DOHH2 (cell line): ENCODE measurements at regions not wholly inside any gene's neighbourhood (a gene's known extent, or its start where the extent isn't known, plus 50 kb on each side); places are given as distances from the start of the nearest gene placed in this dataset.

Experiments
- H3F3A ChIP-seq: fragments of 200-600 bp; sonication (generic), shearing (Covaris generic); 2 replicates; pipeline ENCODE4 v1.6.0; 2016; ENCODE audit warnings: antibody characterized with exemption, mild to moderate bottlenecking; ENCODE audit not compliant: control insufficient read depth, insufficient read depth
- H3K27ac ChIP-seq: fragments of 200-600 bp; sonication (generic); 2 replicates; pipeline ENCODE4 v1.5.1; 2014; ENCODE audit warnings: low read depth, mild to moderate bottlenecking, low read length, moderate library complexity
- H3K27me3 ChIP-seq: fragments of 200-600 bp; sonication (generic); 2 replicates; pipeline ENCODE4 v1.6.1; 2014; ENCODE audit warnings: mild to moderate bottlenecking, low read length, mixed read lengths; ENCODE audit not compliant: control insufficient read depth
- H3K36me3 ChIP-seq: fragments of 200-600 bp; sonication (generic); 2 replicates; pipeline ENCODE4 v1.6.1; 2014; ENCODE audit warnings: mild to moderate bottlenecking, low read length, moderate library complexity, mixed read lengths; ENCODE audit not compliant: control insufficient read depth
- H3K4me1 ChIP-seq: fragments of 200-600 bp; sonication (generic); 2 replicates; pipeline ENCODE4 v1.6.1; 2014; ENCODE audit warnings: mild to moderate bottlenecking, low read length, mixed read lengths; ENCODE audit not compliant: control insufficient read depth
- H3K4me2 ChIP-seq: fragments of 200-600 bp; sonication (generic); 2 replicates; pipeline ENCODE4 v1.6.0; 2014; ENCODE audit warnings: mild to moderate bottlenecking, low read length, moderate library complexity
- H3K4me3 ChIP-seq: fragments of 200-600 bp; sonication (generic); 2 replicates; pipeline ENCODE4 v1.5.1; 2014; ENCODE audit warnings: mild to moderate bottlenecking, low read length, mixed read lengths
- H3K79me2 ChIP-seq: fragments of 200-600 bp; sonication (generic); 2 replicates; pipeline ENCODE4 v1.6.1; 2014; ENCODE audit warnings: mild to moderate bottlenecking, low read length, mixed read lengths; ENCODE audit not compliant: control insufficient read depth
- H3K9me2 ChIP-seq: fragments of 200-600 bp; sonication (generic); replicated peaks from 2 replicates; pipeline ENCODE4 v1.6.1; 2014; ENCODE audit warnings: mild to moderate bottlenecking, low read length, mixed read lengths; ENCODE audit not compliant: control insufficient read depth
- H3K9me3 ChIP-seq: fragments of 200-600 bp; sonication (generic); 2 replicates; pipeline ENCODE4 v1.6.1; 2014; ENCODE audit warnings: antibody characterized with exemption, low read length, mixed read lengths; ENCODE audit not compliant: control insufficient read depth, insufficient read depth
- H4K20me1 ChIP-seq: fragments of 200-600 bp; sonication (generic); 2 replicates; pipeline ENCODE4 v1.6.0; 2014; ENCODE audit warnings: low read depth, mild to moderate bottlenecking, antibody characterized with exemption, low read length, moderate library complexity; ENCODE audit not compliant: control insufficient read depth, insufficient read depth
- EZH2phosphoT487 ChIP-seq: fragments of 200-600 bp; sonication (generic); IDR thresholded peaks from 2 replicates; pipeline ENCODE4 v1.6.1; 2017; ENCODE audit warnings: borderline replicate concordance, mild to moderate bottlenecking, antibody characterized with exemption, low read length, moderate library complexity, mixed read lengths
- TF ChIP-seq, protein P1 (sequence below): fragments of 200-600 bp; sonication (generic); IDR thresholded peaks from one replicate; pipeline ENCODE4 v1.5.1; 2014; ENCODE audit warnings: antibody characterized with exemption, mild to moderate bottlenecking, low read depth, low read length; ENCODE audit not compliant: poor library complexity, severe bottlenecking

DNA sequence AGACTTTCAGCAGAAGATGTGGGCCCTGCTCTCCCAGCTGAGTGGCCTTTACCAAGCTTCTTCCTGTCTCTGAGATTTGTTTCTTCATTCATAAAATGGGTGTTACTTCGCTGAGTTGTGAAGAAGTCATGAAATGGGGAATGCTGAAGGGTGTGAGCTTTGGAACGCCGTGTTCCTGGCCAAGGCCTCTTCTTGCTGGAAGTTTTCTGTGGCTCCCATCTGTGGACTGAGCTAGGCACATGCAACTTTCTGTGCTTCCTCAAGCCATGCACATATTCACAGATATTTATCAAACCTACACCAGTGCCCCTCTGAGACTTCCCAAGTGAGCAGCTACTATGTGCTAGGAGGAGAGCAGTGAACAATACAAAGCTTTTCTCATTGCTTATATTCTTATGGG is 106.3 kb upstream of the JUN start:
- H3K9me2 ChIP-seq: no peaks in the 10 kb centered on the region
- H3K27ac ChIP-seq: no peak overlapping the region
- no peaks in the 10 kb centered on the region for H3K9me3 ChIP-seq
- peaks cover 3% of the 10 kb centered on the region for H3K27me3 ChIP-seq
- no peak overlapping the region for H3K4me2 ChIP-seq
- no peaks in the 10 kb centered on the region for H3F3A ChIP-seq
- no peaks in the 10 kb centered on the region for H3K4me1 ChIP-seq
- no peaks in the 10 kb centered on the region for H3K36me3 ChIP-seq
- no peaks in the 10 kb centered on the region for H3K79me2 ChIP-seq
- TF ChIP-seq, protein P1, sequence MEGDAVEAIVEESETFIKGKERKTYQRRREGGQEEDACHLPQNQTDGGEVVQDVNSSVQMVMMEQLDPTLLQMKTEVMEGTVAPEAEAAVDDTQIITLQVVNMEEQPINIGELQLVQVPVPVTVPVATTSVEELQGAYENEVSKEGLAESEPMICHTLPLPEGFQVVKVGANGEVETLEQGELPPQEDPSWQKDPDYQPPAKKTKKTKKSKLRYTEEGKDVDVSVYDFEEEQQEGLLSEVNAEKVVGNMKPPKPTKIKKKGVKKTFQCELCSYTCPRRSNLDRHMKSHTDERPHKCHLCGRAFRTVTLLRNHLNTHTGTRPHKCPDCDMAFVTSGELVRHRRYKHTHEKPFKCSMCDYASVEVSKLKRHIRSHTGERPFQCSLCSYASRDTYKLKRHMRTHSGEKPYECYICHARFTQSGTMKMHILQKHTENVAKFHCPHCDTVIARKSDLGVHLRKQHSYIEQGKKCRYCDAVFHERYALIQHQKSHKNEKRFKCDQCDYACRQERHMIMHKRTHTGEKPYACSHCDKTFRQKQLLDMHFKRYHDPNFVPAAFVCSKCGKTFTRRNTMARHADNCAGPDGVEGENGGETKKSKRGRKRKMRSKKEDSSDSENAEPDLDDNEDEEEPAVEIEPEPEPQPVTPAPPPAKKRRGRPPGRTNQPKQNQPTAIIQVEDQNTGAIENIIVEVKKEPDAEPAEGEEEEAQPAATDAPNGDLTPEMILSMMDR: no peak
- no peak for TF ChIP-seq EZH2phosphoT487
- H3K4me3 ChIP-seq: no peak overlapping the region
- H4K20me1 ChIP-seq: no peaks in the 10 kb centered on the region

DNA sequence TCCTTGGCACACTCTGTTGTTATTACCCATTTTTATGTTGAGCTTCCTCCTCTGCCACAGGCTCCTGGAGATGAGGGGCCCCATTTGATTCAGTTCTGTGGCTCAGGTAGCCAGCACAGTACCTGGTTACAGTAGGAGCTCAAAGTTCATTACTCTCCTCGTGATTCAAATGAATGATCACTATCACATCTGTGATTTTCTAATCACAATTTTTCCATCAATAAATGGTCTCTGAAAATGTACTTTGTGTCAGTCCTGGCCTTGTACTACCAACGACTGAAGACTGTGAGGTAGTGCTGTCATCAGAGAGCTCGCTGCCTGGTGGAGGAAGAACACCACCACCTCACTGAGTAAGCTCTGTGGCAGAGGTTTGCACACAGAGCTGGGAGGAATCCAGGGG is 106.8 kb upstream of the JUN start:
- no peak overlapping the region for H3K4me2 ChIP-seq
- H3K4me1 ChIP-seq: no peaks in the 10 kb centered on the region
- no peak overlapping the region for H3K4me3 ChIP-seq
- H3K79me2 ChIP-seq: no peaks in the 10 kb centered on the region
- no peaks in the 10 kb centered on the region for H4K20me1 ChIP-seq
- no peaks in the 10 kb centered on the region for H3K9me3 ChIP-seq
- H3K9me2 ChIP-seq: no peaks in the 10 kb centered on the region
- H3K27ac ChIP-seq: no peak overlapping the region
- H3K27me3 ChIP-seq: no peaks in the 10 kb centered on the region
- TF ChIP-seq, protein P1: no peak
- TF ChIP-seq EZH2phosphoT487: no peak
- H3K36me3 ChIP-seq: no peaks in the 10 kb centered on the region
- H3F3A ChIP-seq: no peaks in the 10 kb centered on the region

DNA sequence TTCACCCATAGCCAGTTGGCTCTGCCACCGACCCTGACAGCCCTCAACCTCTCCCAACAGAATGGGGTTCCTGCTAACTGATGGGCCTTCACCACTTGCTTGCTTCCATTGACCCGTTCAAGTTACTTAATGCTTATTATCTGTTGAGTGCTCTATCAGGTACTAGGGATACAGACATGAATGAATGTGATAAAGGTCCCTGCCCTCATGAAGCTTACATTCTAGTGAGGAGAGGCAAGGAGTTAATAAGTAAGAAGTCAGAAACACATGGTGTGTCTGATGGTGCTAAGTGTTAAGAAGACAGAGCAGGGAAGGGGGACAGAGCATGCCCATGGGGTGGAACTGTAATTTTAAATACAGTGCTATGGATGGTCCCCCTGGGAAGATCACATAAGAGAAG is 107.5 kb upstream of the JUN start:
- Histone ChIP-seq H3K27ac (no peak overlapping the region), H3K4me3 (no peak overlapping the region), H3K4me1 (no peaks in the 10 kb centered on the region), H3K4me2 (no peak overlapping the region), H3K9me2 (no peaks in the 10 kb centered on the region), H3K9me3 (no peaks in the 10 kb centered on the region), H3K79me2 (no peaks in the 10 kb centered on the region), H3K36me3 (no peaks in the 10 kb centered on the region), H4K20me1 (no peaks in the 10 kb centered on the region), H3K27me3 (no peaks in the 10 kb centered on the region), H3F3A (no peaks in the 10 kb centered on the region)
- TF ChIP-seq, protein P1: no peak
- no peak for TF ChIP-seq EZH2phosphoT487

DNA sequence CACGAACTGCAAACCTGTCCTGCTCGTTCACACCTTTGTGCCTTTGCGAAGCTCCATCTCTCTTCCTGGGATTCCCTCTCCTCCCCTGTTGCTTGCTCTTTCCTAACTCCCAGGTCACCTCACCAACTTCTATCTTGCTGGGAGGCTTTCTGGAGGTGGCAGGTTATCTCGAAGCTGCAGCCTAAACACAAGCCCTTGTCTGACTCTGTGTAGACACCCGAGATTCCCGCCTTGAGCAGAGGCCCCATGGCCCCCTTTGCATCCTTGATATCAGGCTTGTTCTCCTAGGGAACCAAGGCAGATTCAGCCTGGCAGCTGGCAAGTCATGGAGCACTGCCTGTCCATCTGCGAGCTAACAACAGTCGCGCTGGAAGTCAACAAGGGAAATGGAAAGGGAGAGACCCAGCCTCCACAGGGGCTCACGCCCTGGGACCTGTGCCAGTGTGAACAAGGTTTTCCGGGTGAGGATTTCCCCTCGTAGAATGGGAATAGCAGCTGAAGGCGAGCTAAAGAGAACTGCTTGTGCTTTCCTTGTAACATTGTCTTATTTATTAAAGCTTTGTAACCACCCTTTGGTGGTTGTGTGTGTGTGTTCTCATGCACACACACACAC is 109.5 kb upstream of the JUN start:
- Histone ChIP-seq H3K27ac (no peak overlapping the region), H3K9me3 (no peaks in the 10 kb centered on the region), H3K36me3 (no peaks in the 10 kb centered on the region), H3K4me3 (no peak overlapping the region), H3K79me2 (no peaks in the 10 kb centered on the region), H3K4me2 (no peak overlapping the region), H3K4me1 (no peaks in the 10 kb centered on the region), H4K20me1 (no peaks in the 10 kb centered on the region), H3F3A (no peaks in the 10 kb centered on the region), H3K9me2 (no peaks in the 10 kb centered on the region), H3K27me3 (no peaks in the 10 kb centered on the region)
- TF ChIP-seq, protein P1: no peak
- TF ChIP-seq EZH2phosphoT487: no peak
